SW 1271 (cell line): ENCODE measurements at regions not wholly inside any gene's neighbourhood (a gene's known extent, or its start where the extent isn't known, plus 50 kb on each side); places are given as distances from the start of the nearest gene placed in this dataset.
"Not testable (repeated sequence)": the region's sequence is repeated elsewhere in the genome, so short reads cannot be mapped to it uniquely, and the experiment has no call there.

Experiments used
- DNase-seq, 2 experiments: peaks; one replicate each; lab custom pipeline; 2025; lab: John Stamatoyannopoulos, UW

GRCh38 chr3:182404031-182404430 lies 389.3 kb upstream of the ATP11B start:
- no peak for DNase-seq

- DNase-seq, result no peak
Observed at GRCh38 chr3:182405759-182406158, 387.5 kb upstream of the ATP11B start.

GRCh38 chr3:182406786-182407185 lies 386.5 kb upstream of the ATP11B start:
- no peak for DNase-seq

- no peak for DNase-seq
Observed at GRCh38 chr3:182410051-182410450, 383.3 kb upstream of the ATP11B start.

GRCh38 chr3:182412066-182412465 lies 381.2 kb upstream of the ATP11B start:
- no peak for DNase-seq

- DNase-seq, result no peak
Observed at GRCh38 chr3:182413061-182413460, 380.2 kb upstream of the ATP11B start.

- no peak for DNase-seq
Observed at GRCh38 chr3:182413682-182414081, 379.6 kb upstream of the ATP11B start.

- no peak for DNase-seq
Observed at GRCh38 chr3:182414586-182414985, 378.7 kb upstream of the ATP11B start.

GRCh38 chr3:182420741-182421140 lies 372.6 kb upstream of the ATP11B start:
- no peak for DNase-seq

- no peak for DNase-seq
Observed at GRCh38 chr3:182424006-182424405, 369.3 kb upstream of the ATP11B start.

GRCh38 chr3:182425926-182426718 lies 367.2 kb upstream of the ATP11B start:
- DNase-seq, result not testable (repeated sequence)

GRCh38 chr3:182431972-182432371 lies 361.3 kb upstream of the ATP11B start:
- DNase-seq, result not testable (repeated sequence)

- DNase-seq, result no peak
Observed at GRCh38 chr3:182435860-182436259, 357.4 kb upstream of the ATP11B start.

GRCh38 chr3:182436547-182436946 lies 356.8 kb upstream of the ATP11B start:
- DNase-seq, result no peak

- no peak for DNase-seq
Observed at GRCh38 chr3:182438398-182438797, 354.9 kb upstream of the ATP11B start.

- no peak for DNase-seq
Observed at GRCh38 chr3:182440101-182440500, 353.2 kb upstream of the ATP11B start.

- no peak for DNase-seq
Observed at GRCh38 chr3:182445576-182445975, 347.7 kb upstream of the ATP11B start.

GRCh38 chr3:182450942-182451787 lies 342.1 kb upstream of the ATP11B start:
- DNase-seq, result no peak

GRCh38 chr3:182451871-182452270 lies 341.4 kb upstream of the ATP11B start:
- no peak for DNase-seq

- DNase-seq, result no peak
Observed at GRCh38 chr3:182455011-182455410, 338.3 kb upstream of the ATP11B start.

GRCh38 chr3:182460303-182460702 lies 333.0 kb upstream of the ATP11B start:
- DNase-seq, result no peak

- DNase-seq, result no peak
Observed at GRCh38 chr3:182462152-182462551, 331.2 kb upstream of the ATP11B start.

- DNase-seq, result no peak
Observed at GRCh38 chr3:182464513-182465145, 328.7 kb upstream of the ATP11B start.
